ENCODE measurements at regions not wholly inside any gene's neighbourhood (a gene's known extent, or its start where the extent isn't known, plus 50 kb on each side); places are given as distances from the start of the nearest gene placed in this dataset.

GRCh38 chr5:6090079-6090654, 288.2 kb downstream of the MED10 start:
- no peak for TF ChIP-seq CTCF (IDR thresholded peaks at IDR 0.05; ENCODE audit: low read depth, low read length)
- no peak for DNase-seq (ENCODE audit: low read depth in 2 of 2)
- no peak overlapping the region for H3K4me3 ChIP-seq (replicated peaks in 1 of 2; ENCODE audit: low read depth in 2 of 2, low read length in 2 of 2)

DNA sequence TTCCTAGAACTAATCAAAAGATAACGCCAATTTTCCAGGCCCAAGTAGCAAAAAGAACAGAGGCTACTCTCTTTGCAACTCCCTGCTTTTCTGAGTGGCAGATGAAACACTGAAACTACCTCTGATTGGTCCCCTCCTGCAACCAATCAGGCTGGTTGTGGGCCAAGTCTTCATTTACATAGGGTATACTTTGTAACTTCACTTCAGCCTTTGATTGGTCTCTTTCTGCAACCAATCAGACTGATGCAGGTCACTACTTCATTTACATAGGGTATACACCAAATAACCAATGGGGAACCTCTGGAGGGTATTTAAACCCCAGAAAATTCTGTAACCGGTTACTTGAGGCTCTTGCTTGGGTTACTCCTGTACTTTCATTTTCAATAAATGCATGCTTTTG, 289.6 kb downstream of the MED10 start:
- no peak overlapping the region for H3K4me3 ChIP-seq (replicated peaks in 1 of 2; ENCODE audit: low read depth in 2 of 2, low read length in 2 of 2)
- no peak for TF ChIP-seq CTCF (IDR thresholded peaks at IDR 0.05; ENCODE audit: low read depth, low read length)
- no peak for DNase-seq (ENCODE audit: low read depth in 2 of 2)

DNA sequence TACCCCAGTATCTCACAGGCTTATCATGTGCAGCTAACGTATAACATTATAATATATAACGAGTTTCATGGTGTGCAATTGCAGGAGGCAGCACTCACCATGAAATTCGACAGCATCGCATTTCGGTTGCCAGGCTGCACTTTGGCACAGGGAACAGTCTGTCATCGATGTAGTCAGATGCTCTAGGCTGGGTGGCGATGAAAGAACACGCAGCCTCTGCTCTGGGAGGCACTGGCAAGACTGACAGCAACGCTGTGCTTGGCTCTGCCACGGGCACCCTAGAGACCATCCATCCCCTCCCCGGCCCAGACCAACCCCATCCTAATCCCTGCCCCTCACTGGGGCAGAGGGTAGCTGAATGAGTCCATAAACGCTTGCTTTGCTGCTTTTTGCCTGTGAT, 290.8 kb downstream of the MED10 start:
- TF ChIP-seq CTCF (IDR thresholded peaks at IDR 0.05; ENCODE audit: low read depth, low read length): no peak
- DNase-seq (ENCODE audit: low read depth in 2 of 2): no peak
- H3K4me3 ChIP-seq (replicated peaks in 1 of 2; ENCODE audit: low read depth in 2 of 2, low read length in 2 of 2): no peak overlapping the region

DNA sequence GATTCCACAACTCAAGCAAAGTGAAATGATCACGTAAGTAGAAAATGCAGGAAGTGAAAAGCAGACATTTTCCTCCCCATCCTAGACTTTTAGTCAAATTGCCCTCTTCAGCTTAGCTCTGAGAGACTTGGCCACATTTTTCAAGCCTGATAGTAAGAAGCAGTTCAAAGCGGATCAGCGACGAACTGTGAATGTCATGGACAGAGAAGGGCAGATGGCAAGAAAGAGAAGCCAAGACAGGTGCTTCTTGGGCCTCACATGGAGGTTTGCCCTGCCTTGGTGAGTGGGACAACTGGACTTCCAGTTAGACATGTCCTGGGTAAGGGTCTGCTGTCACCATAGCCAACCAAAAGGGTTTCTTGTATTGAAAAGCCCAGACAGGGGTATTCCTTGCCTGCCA, 291.5 kb downstream of the MED10 start:
- no peak for TF ChIP-seq CTCF (IDR thresholded peaks at IDR 0.05; ENCODE audit: low read depth, low read length)
- no peak for DNase-seq (ENCODE audit: low read depth in 2 of 2)
- no peak overlapping the region for H3K4me3 ChIP-seq (replicated peaks in 1 of 2; ENCODE audit: low read depth in 2 of 2, low read length in 2 of 2)

GRCh38 chr5:6085341-6085860, 292.9 kb downstream of the MED10 start:
- no peak for DNase-seq (ENCODE audit: low read depth in 2 of 2)
- no peak overlapping the region for H3K4me3 ChIP-seq (replicated peaks in 1 of 2; ENCODE audit: low read depth in 2 of 2, low read length in 2 of 2)
- no peak for TF ChIP-seq CTCF (IDR thresholded peaks at IDR 0.05; ENCODE audit: low read depth, low read length)

DNA sequence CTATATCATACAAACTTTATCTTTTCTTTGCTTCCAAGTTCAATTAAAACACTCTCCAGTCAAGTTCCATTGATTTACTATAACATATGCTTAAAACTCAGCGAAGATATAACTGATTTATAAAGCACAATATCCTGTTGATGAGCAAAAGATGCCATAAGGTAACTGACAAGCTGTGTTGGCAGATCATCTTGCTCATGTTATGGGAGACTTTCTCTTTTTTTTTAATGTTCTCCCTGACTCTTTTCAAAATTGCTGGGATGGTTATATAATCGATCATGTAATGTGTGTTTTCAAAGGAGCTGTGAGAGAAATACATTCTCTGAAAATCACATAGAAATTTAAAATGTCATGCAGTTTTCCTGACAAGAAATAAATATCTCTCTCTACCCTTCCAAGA, 293.5 kb downstream of the MED10 start:
- no peak for TF ChIP-seq CTCF (IDR thresholded peaks at IDR 0.05; ENCODE audit: low read depth, low read length)
- no peak overlapping the region for H3K4me3 ChIP-seq (replicated peaks in 1 of 2; ENCODE audit: low read depth in 2 of 2, low read length in 2 of 2)
- no peak for DNase-seq (ENCODE audit: low read depth in 2 of 2)

GRCh38 chr5:6084376-6084775, 294.0 kb downstream of the MED10 start:
- no peak overlapping the region for H3K4me3 ChIP-seq (replicated peaks in 1 of 2; ENCODE audit: low read depth in 2 of 2, low read length in 2 of 2)
- no peak for DNase-seq (ENCODE audit: low read depth in 2 of 2)
- TF ChIP-seq CTCF (IDR thresholded peaks at IDR 0.05; ENCODE audit: low read depth, low read length): no peak
